Hindlimb muscle (tissue), 1 donor: ENCODE measurements at regions not wholly inside any gene's neighbourhood (a gene's known extent, or its start where the extent isn't known, plus 50 kb on each side); places are given as distances from the start of the nearest gene placed in this dataset.

Source experiments
- DNase-seq: peaks from one replicate; pipeline ENCODE4 v3.0.0-alpha.2; 2013

DNA sequence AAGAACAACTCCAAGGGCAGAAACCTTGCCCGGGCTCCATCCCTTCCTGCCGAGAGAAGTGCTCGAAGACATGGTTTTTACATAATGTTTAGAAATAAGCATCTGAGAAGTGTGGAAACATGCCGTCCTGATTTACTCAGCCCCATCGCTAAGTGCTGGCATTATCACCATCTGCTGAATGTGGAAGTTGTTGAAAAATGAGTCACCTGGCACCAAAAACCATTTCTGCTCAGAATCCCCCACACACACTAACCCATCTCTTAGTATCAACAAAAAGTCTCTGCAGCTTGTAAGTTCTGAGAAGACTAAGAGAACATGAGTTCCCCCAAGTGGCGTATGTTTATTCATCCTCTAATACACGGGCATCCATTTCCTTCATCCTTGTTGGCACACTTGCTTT lies 51.0 kb upstream of the ARL8B start:
- DNase-seq = no peak

- no peak for DNase-seq
These were observed 49.8 kb upstream of the ARL8B start for GRCh38 chr3:5072100-5072816.
